HT1080 (cell line): ENCODE measurements at regions not wholly inside any gene's neighbourhood (a gene's known extent, or its start where the extent isn't known, plus 50 kb on each side); places are given as distances from the start of the nearest gene placed in this dataset.

ENCODE experiments used
- DNase-seq: peaks from one replicate; pipeline ENCODE4 v3.0.0-alpha.2; 2015; ENCODE audit warnings: low read depth

DNA sequence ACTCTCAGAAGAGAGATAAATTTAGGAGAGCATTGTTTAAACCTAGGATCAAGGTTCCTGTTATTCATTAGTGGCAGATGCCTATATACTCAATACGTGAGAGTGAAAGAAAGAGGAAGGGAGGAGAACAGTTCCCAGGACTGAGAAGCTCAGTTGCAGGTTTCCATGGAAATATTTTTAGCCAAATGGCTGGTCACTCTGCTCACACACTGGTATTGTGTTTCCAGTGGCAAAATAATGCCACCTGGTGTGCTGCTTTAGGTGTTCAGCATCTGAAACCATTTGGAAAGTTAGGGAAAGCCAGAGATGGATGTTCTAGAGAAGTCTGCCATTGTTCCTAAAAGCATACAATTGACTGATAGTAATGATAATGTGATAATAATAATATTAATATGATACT lies 827.7 kb downstream of the SORCS3 start:
- DNase-seq: no peak

DNA sequence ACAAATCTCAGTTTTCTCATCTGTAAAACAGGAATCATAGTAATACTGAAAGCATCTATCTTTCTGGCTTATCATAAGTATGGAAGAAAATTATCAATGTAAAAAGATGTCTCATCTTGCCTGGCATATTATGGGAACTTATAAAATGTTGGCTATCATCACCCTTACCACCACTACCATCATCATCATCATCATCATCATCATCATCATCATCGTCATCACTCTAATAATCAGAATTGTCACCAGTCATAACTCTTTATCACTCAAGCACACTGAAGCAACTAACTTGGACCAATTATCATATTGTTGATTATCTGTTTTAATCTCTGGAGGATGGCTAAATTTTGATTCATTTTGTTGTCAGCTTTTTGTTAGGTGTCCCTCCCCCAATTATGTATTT lies 825.4 kb downstream of the SORCS3 start:
- no peak for DNase-seq

- DNase-seq: no peak
Measured at GRCh38 chr10:105434970-105435369, 793.9 kb downstream of the SORCS3 start.

- DNase-seq: peak; percentile 50
Measured at GRCh38 chr10:105413997-105414396, 772.9 kb downstream of the SORCS3 start.

- DNase-seq: no peak
Measured at GRCh38 chr10:105409370-105409769, 768.3 kb downstream of the SORCS3 start.

- DNase-seq: no peak
Measured at GRCh38 chr10:105406488-105406887, 765.4 kb downstream of the SORCS3 start.

DNA sequence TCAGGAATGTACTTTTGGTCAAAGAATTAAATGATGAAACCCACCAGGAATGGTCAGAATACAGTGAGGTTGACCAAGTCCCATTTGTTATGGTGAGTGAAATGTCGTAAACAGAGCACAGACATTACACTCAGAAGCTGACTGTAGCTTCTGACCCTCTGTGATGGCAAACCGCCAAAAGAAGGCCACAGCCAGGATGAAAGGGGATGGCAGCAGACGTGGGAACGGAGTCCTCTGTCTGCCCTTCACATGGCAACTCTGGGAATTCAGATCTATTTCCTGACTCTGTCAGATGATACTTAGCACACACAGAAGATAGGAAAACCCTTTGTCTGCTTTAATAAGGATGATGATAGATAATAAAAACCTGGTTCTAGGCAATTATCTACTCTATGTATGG lies 757.1 kb downstream of the SORCS3 start:
- peak; percentile 30 for DNase-seq

GRCh38 chr10:105391670-105392351 lies 750.7 kb downstream of the SORCS3 start:
- no peak for DNase-seq

DNA sequence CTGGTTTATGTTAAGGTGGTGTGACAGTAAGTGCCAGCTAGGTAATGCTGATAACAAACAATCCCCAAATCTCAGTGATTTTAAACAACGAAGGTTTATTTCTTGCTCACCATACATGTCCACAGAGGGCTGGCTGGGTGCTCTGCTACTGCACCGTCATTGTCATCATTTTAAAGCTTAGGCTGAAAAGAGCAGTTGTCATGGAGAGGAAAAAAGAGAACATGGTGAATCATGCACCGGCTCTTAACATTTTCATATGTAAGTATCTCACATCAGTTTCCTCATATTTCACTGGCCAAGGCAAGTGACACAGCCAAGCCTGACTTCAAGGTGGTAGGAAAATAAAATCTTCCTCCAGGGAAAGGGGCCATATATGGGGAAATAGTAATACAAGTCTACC lies 746.9 kb downstream of the SORCS3 start:
- DNase-seq: no peak

DNA sequence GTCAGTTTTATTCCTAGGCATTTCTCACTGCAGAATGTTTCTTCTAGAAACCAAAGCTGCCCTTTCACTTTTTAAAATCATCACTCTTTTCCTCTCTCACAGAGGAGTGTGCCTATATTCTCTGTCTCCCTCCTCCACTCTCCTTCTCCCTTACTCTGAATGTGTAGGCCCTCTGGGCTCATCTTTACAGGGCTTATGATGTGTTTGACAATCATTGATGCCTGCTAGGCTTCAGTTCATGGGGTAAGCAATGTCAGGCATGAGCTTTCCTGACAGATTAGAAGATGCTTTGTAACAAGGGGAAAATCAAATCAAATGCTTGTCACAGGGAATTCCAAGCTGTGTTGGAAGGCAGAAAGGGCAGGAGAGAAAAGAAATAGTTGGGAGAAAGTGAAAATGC lies 742.9 kb downstream of the SORCS3 start:
- DNase-seq: no peak

- no peak for DNase-seq
Measured at GRCh38 chr10:105370692-105371091, 729.6 kb downstream of the SORCS3 start.

- DNase-seq: no peak
Measured at GRCh38 chr10:105359708-105360107, 718.6 kb downstream of the SORCS3 start.

DNA sequence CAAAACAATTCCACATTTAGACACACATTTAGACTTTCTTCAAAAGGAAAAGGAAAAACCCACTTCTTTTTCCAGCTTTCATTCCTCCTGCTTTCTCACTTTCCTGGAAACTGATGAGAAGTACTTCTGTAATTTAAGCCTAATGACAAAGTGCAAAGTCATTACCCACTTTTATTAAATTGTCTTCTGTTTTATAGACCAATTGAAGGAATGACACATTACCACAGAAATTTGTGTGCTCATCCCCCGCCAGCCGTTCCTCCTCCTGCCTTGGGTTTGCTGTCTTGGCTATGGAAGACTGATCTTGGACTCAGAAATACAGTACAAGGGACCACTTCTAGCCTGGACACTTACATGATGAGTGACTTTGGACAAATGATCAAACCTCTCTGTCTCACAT lies 717.8 kb downstream of the SORCS3 start:
- peak; percentile 52 for DNase-seq

GRCh38 chr10:105356626-105357025 lies 715.5 kb downstream of the SORCS3 start:
- DNase-seq: no peak

DNA sequence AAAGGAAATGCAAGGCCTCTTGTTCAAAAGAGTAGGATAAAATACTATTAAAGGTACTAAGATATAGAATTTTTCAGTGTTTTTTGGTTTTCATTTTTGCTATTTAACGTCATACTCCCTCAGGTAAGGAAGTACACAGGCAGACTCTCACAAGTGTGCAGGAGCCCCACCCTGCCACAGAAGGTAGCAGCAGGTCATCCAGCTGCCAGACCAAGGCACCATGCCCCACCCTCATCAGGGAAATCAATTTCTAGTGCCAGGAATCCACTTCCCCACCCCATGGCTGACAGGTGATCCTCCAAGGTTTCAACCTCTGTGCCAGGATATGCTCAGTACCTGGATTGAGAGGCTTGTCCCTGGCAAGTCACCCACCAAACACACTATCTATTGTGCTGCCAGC lies 712.9 kb downstream of the SORCS3 start:
- no peak for DNase-seq

- no peak for DNase-seq
Measured at GRCh38 chr10:105352827-105353226, 711.7 kb downstream of the SORCS3 start.

- no peak for DNase-seq
Measured at GRCh38 chr10:105352281-105352680, 711.2 kb downstream of the SORCS3 start.

GRCh38 chr10:105351187-105351586 lies 710.1 kb downstream of the SORCS3 start:
- no peak for DNase-seq

DNA sequence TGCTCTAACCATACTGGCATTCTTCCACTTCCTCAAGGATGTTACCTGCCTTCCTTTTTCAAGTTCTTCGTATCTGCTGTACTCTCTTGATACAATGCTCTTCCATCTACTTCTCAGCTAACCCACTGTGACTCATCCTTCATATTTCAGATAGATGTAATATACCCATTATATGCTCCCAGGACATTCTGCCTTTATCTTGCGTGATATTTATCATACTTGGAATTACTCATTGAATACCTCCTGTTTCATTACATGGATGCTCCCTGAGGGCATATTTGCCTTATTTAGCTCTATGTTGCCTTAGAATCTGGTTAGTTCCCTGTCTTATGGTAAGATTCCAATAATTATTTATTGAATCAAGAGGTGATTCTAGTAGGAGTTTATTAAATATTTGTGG lies 706.4 kb downstream of the SORCS3 start:
- peak; percentile 5 for DNase-seq

- no peak for DNase-seq
Measured at GRCh38 chr10:105342606-105343005, 701.5 kb downstream of the SORCS3 start.

DNA sequence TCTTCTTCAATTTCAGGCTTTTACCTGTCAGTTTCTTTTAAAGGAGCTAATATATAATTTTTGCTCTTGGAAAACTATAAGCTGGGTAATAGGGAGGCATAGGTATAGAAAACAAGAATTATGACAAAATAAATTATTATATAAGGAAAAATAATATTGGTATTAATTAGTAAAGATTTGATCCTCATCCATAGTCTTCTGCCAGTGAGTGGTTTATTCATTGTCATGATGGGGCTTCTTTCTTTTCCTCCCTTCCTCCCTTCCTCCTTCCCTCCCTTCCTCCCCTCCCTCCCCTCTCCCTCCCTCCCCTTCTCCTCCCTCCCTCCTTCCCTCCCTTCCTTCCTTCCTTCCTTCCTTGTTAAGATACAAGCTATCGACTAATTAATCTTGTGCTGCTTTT lies 698.6 kb downstream of the SORCS3 start:
- DNase-seq: no peak

DNA sequence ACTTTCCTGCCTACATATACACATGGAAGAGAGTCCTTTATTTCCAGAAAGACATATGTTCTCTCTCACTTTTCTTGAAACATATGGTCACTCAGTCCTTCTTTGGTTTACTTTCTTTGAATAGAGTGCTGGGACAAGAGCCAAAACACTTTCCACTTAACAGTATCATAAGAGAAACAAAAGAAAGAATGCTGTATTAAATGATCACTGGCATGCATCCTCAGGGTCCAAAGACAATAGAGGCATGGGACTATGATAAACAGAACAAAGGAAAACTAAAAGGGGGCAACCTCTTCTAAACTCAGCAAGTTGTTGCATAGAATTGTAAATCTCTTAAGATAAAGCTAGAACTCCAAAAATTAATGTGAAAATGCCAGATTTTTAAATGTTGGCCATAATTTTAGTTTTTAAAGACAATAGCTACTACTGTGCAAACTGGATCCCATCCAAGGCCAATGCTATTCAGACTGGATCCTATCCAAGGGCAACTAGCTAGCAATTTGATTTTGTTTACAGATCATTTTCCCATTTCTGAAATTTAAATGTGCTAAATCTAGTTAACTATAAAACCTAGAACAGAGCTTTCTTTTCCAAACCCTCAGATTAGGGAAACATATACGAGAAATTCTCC lies 687.5 kb downstream of the SORCS3 start:
- no peak for DNase-seq
